LNCaP clone FGC (cell line): ENCODE measurements at regions not wholly inside any gene's neighbourhood (a gene's known extent, or its start where the extent isn't known, plus 50 kb on each side); places are given as distances from the start of the nearest gene placed in this dataset.

Experiments used
- DNase-seq: peaks from one replicate; pipeline ENCODE4 v3.0.0-alpha.2; 2011; ENCODE audit warnings: low read depth
- H3K4me3 ChIP-seq: 2 replicates; pipeline ENCODE4 v1.5.1; 2011; ENCODE audit warnings: mild to moderate bottlenecking, low read depth, low read length, control low read depth
- CTCF ChIP-seq: IDR thresholded peaks from 2 replicates; pipeline ENCODE4 v1.5.1; 2012; ENCODE audit warnings: mild to moderate bottlenecking; ENCODE audit not compliant: control insufficient read depth, insufficient read depth; ENCODE audit errors: extremely low read depth

- no peak for TF ChIP-seq CTCF
- DNase-seq: peak; percentile 95
- H3K4me3 ChIP-seq: no peak overlapping the region
Measured at GRCh38 chr3:153087595-153088566, 74.1 kb upstream of the RAP2B start.

GRCh38 chr3:153089620-153090019 lies 72.4 kb upstream of the RAP2B start:
- DNase-seq: no peak
- TF ChIP-seq CTCF: no peak
- H3K4me3 ChIP-seq: no peak overlapping the region

- no peak for DNase-seq
- no peak for TF ChIP-seq CTCF
- no peak overlapping the region for H3K4me3 ChIP-seq
Measured at GRCh38 chr3:153090973-153091372, 71.1 kb upstream of the RAP2B start.

GRCh38 chr3:153093629-153094028 lies 68.4 kb upstream of the RAP2B start:
- DNase-seq: no peak
- H3K4me3 ChIP-seq: no peak overlapping the region
- no peak for TF ChIP-seq CTCF

- no peak for TF ChIP-seq CTCF
- no peak overlapping the region for H3K4me3 ChIP-seq
- DNase-seq: no peak
Measured at GRCh38 chr3:153094386-153094785, 67.6 kb upstream of the RAP2B start.

GRCh38 chr3:153095441-153095840 lies 66.6 kb upstream of the RAP2B start:
- TF ChIP-seq CTCF: no peak
- no peak for DNase-seq
- H3K4me3 ChIP-seq: no peak overlapping the region
